NCI-H748 (cell line): ENCODE measurements at regions not wholly inside any gene's neighbourhood (a gene's known extent, or its start where the extent isn't known, plus 50 kb on each side); places are given as distances from the start of the nearest gene placed in this dataset.

ENCODE experiments used
- DNase-seq: peaks from one replicate; lab custom pipeline; 2025; ENCODE audit not compliant: unreplicated experiment; lab: John Stamatoyannopoulos, UW

- no peak for DNase-seq
Observed at GRCh38 chr9:88732128-88732527, 197.2 kb downstream of the NXNL2 start.

- no peak for DNase-seq
Observed at GRCh38 chr9:88733651-88734421, 198.9 kb downstream of the NXNL2 start.

- DNase-seq, result no peak
Observed at GRCh38 chr9:88734527-88734926, 199.5 kb downstream of the NXNL2 start.

- no peak for DNase-seq
Observed at GRCh38 chr9:88736136-88736637, 201.2 kb downstream of the NXNL2 start.

GRCh38 chr9:88737031-88737430 lies 202.1 kb downstream of the NXNL2 start:
- no peak for DNase-seq

- DNase-seq, result no peak
Observed at GRCh38 chr9:88737876-88738275, 202.9 kb downstream of the NXNL2 start.

GRCh38 chr9:88738709-88739108 lies 203.7 kb downstream of the NXNL2 start:
- no peak for DNase-seq

- DNase-seq, result no peak
Observed at GRCh38 chr9:88739373-88739772, 204.4 kb downstream of the NXNL2 start.

- peak; percentile 16 for DNase-seq
Observed at GRCh38 chr9:88740844-88741243, 205.9 kb downstream of the NXNL2 start.

- DNase-seq, result peak; percentile 8
Observed at GRCh38 chr9:88741335-88741734, 206.4 kb downstream of the NXNL2 start.

- DNase-seq, result no peak
Observed at GRCh38 chr9:88742483-88742882, 207.5 kb downstream of the NXNL2 start.

- DNase-seq, result no peak
Observed at GRCh38 chr9:88742905-88743304, 207.9 kb downstream of the NXNL2 start.

- no peak for DNase-seq
Observed at GRCh38 chr9:88745276-88746001, 210.5 kb downstream of the NXNL2 start.

- DNase-seq, result no peak
Observed at GRCh38 chr9:88746029-88746742, 211.2 kb downstream of the NXNL2 start.

- DNase-seq, result no peak
Observed at GRCh38 chr9:88746743-88747398, 211.9 kb downstream of the NXNL2 start.

- DNase-seq, result no peak
Observed at GRCh38 chr9:88747768-88748167, 212.8 kb downstream of the NXNL2 start.

- no peak for DNase-seq
Observed at GRCh38 chr9:88748566-88749261, 213.7 kb downstream of the NXNL2 start.

GRCh38 chr9:88749420-88749819 lies 214.4 kb downstream of the NXNL2 start:
- DNase-seq, result no peak

- DNase-seq, result no peak
Observed at GRCh38 chr9:88750832-88751360, 215.9 kb downstream of the NXNL2 start.

GRCh38 chr9:88751781-88752180 lies 216.8 kb downstream of the NXNL2 start:
- no peak for DNase-seq
